Liver (tissue), 8 donors: ENCODE measurements at regions not wholly inside any gene's neighbourhood (a gene's known extent, or its start where the extent isn't known, plus 50 kb on each side); places are given as distances from the start of the nearest gene placed in this dataset.

Experiments used
- DNase-seq: peaks from one replicate; pipeline ENCODE4 v3.0.0-alpha.2; 2017; ENCODE audit warnings: low spot score
- H3K27ac ChIP-seq, 2 donors: one replicate each; pipeline ENCODE4 v1.7.0; 2013; ENCODE audit warnings: inconsistent platforms in 2 of 2, low read length in 2 of 2, control low read depth in 1 of 2, low read depth in 1 of 2, mild to moderate bottlenecking in 1 of 2
- H3K27me3 ChIP-seq, 4 donors: one replicate each; pipeline versions ENCODE4 v1.6.1 to v1.7.0; 2013; ENCODE audit warnings: low read length in 3 of 4, inconsistent platforms in 1 of 4, mild to moderate bottlenecking in 1 of 4, moderate library complexity in 1 of 4; ENCODE audit not compliant: control insufficient read depth in 4 of 4, insufficient read depth in 4 of 4
- H3K36me3 ChIP-seq, 4 donors: one replicate each; pipeline versions ENCODE4 v1.6.1 to v1.7.0; 2013; ENCODE audit warnings: low read length in 3 of 4, mild to moderate bottlenecking in 3 of 4, low read depth in 1 of 4, moderate library complexity in 1 of 4; ENCODE audit not compliant: control insufficient read depth in 4 of 4, insufficient read depth in 3 of 4
- H3K4me1 ChIP-seq, 4 donors: one replicate each; pipeline versions ENCODE4 v1.6.1 to v1.7.0; 2013; ENCODE audit warnings: low read length in 3 of 4, mild to moderate bottlenecking in 3 of 4, moderate library complexity in 1 of 4; ENCODE audit not compliant: control insufficient read depth in 4 of 4, insufficient read depth in 4 of 4
- H3K4me3 ChIP-seq, 3 donors: one replicate each; pipeline versions ENCODE4 v1.6.1 to v1.7.0; 2013; ENCODE audit warnings: low read length in 3 of 3, control low read depth in 1 of 3, low read depth in 1 of 3, mild to moderate bottlenecking in 1 of 3
- H3K9ac ChIP-seq, 2 donors: one replicate each; pipeline ENCODE4 v1.7.0; 2013; ENCODE audit warnings: low read length in 2 of 2, mild to moderate bottlenecking in 2 of 2, moderate library complexity in 2 of 2, control low read depth in 1 of 2, low read depth in 1 of 2
- H3K9me3 ChIP-seq, 4 donors: one replicate each; pipeline versions ENCODE4 v1.6.1 to v1.7.0; 2013; ENCODE audit warnings: low read length in 3 of 4; ENCODE audit not compliant: control insufficient read depth in 4 of 4
- ATF3 ChIP-seq: IDR thresholded peaks from 2 replicates; pipeline ENCODE4 v1.6.1; 2016; ENCODE audit warnings: antibody characterized with exemption
- EGR1 ChIP-seq, 2 donors: IDR thresholded peaks; 2 replicates each; pipeline ENCODE4 v1.6.1; 2016 to 2018; ENCODE audit warnings: antibody characterized with exemption in 2 of 2, low read depth in 2 of 2
- FOXA1 ChIP-seq: IDR thresholded peaks from 2 replicates; pipeline ENCODE4 v1.6.1; 2016; ENCODE audit warnings: antibody characterized with exemption
- FOXA2 ChIP-seq: IDR thresholded peaks from 2 replicates; pipeline ENCODE4 v1.6.1; 2016; ENCODE audit warnings: antibody characterized with exemption
- GABPA ChIP-seq, 2 donors: IDR thresholded peaks in 1 of 2; conservative IDR thresholded peaks in 1 of 2; 2 replicates each; pipeline ENCODE4 v1.6.1; 2016; ENCODE audit warnings: antibody characterized with exemption in 2 of 2, mild to moderate bottlenecking in 1 of 2, moderate library complexity in 1 of 2
- HNF4A ChIP-seq, 2 donors: conservative IDR thresholded peaks; 2 replicates each; pipeline ENCODE4 v1.6.1; 2016; ENCODE audit warnings: antibody characterized with exemption in 2 of 2, mild to moderate bottlenecking in 2 of 2
- HNF4G ChIP-seq: IDR thresholded peaks from 2 replicates; pipeline ENCODE4 v1.6.1; 2016; ENCODE audit warnings: antibody characterized with exemption
- JUND ChIP-seq, 2 donors: IDR thresholded peaks; 2 replicates each; pipeline ENCODE4 v1.6.1; 2016; ENCODE audit warnings: antibody characterized with exemption in 2 of 2
- NR2F2 ChIP-seq: IDR thresholded peaks from 2 replicates; pipeline ENCODE4 v1.6.1; 2016; ENCODE audit warnings: antibody characterized with exemption
- RAD21 ChIP-seq, 2 donors: IDR thresholded peaks; 2 replicates each; pipeline ENCODE4 v1.6.1; 2016; ENCODE audit warnings: antibody characterized with exemption in 2 of 2, mild to moderate bottlenecking in 2 of 2
- REST ChIP-seq: IDR thresholded peaks from 2 replicates; pipeline ENCODE4 v1.6.1; 2016; ENCODE audit warnings: antibody characterized with exemption, mild to moderate bottlenecking
- RXRA ChIP-seq, 2 donors: IDR thresholded peaks; 2 replicates each; pipeline ENCODE4 v1.6.1; 2017 to 2018; ENCODE audit warnings: antibody characterized with exemption in 2 of 2, mild to moderate bottlenecking in 1 of 2
- SP1 ChIP-seq: IDR thresholded peaks from 2 replicates; pipeline ENCODE4 v1.6.1; 2018; ENCODE audit warnings: antibody characterized with exemption, mild to moderate bottlenecking
- TAF1 ChIP-seq: conservative IDR thresholded peaks from 2 replicates; pipeline ENCODE4 v1.6.1; 2016; ENCODE audit warnings: antibody characterized with exemption, mild to moderate bottlenecking
- YY1 ChIP-seq: IDR thresholded peaks from 2 replicates; pipeline ENCODE4 v1.6.1; 2016; ENCODE audit warnings: antibody characterized with exemption, mild to moderate bottlenecking
- ZBTB33 ChIP-seq: IDR thresholded peaks from 2 replicates; pipeline ENCODE4 v1.6.1; 2016; ENCODE audit warnings: antibody characterized with exemption
- WGBS: extraction: QIAGEN DNeasy Blood & Tissue Kit; methylation state at CpG from one replicate; pipeline ENCODE4 v1.1.7; 2013; 5-methylcytosine and 5-hydroxymethylcytosine counted together
- TF ChIP-seq, protein P1 (sequence below): fragments of 150-350 bp; IDR thresholded peaks from 2 replicates; pipeline ENCODE4 v1.5.1; 2017; ENCODE audit warnings: improper control_type of control experiment, low read depth, low read length; ENCODE audit not compliant: missing input control
- TF ChIP-seq, protein P2 (sequence below): IDR thresholded peaks from 2 replicates; pipeline ENCODE4 v1.6.1; 2016; ENCODE audit warnings: antibody characterized with exemption
- donor health status: healthy.
- donor health status: healthy.
- donor health status: healthy.
- donor health status: healthy.
- donor health status: healthy.

- Histone ChIP-seq H3K27me3 (no peaks in the 10 kb centered on the region), H3K9ac (no peak overlapping the region), H3K4me3 (no peak overlapping the region), H3K27ac (no peak overlapping the region), H3K4me1 (no peaks in the 10 kb centered on the region), H3K9me3 (no peaks in the 10 kb centered on the region), H3K36me3 (no peaks in the 10 kb centered on the region)
- 71% methylated on average over 2 of the region's 2 CpGs for WGBS
- TF ChIP-seq GABPA (IDR thresholded peaks at IDR 0.05 in 1 of 2, conservative IDR thresholded peaks at IDR 0.05 in 1 of 2) (no peak), RAD21 (IDR thresholded peaks at IDR 0.05) (no peak), TAF1 (no peak), YY1 (no peak), REST (no peak), JUND (IDR thresholded peaks at IDR 0.05) (no peak), HNF4G (no peak), NR2F2 (no peak), SP1 (no peak), HNF4A (conservative IDR thresholded peaks at IDR 0.05) (no peak), FOXA1 (no peak), FOXA2 (no peak), RXRA (IDR thresholded peaks at IDR 0.05) (no peak), EGR1 (IDR thresholded peaks at IDR 0.05; ENCODE audit: low read depth in 2 of 2) (no peak), ZBTB33 (no peak)
- TF ChIP-seq, protein P1, sequence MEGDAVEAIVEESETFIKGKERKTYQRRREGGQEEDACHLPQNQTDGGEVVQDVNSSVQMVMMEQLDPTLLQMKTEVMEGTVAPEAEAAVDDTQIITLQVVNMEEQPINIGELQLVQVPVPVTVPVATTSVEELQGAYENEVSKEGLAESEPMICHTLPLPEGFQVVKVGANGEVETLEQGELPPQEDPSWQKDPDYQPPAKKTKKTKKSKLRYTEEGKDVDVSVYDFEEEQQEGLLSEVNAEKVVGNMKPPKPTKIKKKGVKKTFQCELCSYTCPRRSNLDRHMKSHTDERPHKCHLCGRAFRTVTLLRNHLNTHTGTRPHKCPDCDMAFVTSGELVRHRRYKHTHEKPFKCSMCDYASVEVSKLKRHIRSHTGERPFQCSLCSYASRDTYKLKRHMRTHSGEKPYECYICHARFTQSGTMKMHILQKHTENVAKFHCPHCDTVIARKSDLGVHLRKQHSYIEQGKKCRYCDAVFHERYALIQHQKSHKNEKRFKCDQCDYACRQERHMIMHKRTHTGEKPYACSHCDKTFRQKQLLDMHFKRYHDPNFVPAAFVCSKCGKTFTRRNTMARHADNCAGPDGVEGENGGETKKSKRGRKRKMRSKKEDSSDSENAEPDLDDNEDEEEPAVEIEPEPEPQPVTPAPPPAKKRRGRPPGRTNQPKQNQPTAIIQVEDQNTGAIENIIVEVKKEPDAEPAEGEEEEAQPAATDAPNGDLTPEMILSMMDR, result no peak
- DNase-seq, result no peak
Measured at GRCh38 chr7:9283246-9283645, 849.8 kb downstream of the NXPH1 start.

GRCh38 chr7:9302436-9302835, 869.0 kb downstream of the NXPH1 start:
- Histone ChIP-seq H3K4me1 (no peaks in the 10 kb centered on the region), H3K9ac (no peak overlapping the region), H3K9me3 (no peaks in the 10 kb centered on the region), H3K36me3 (no peaks in the 10 kb centered on the region), H3K27me3 (no peaks in the 10 kb centered on the region), H3K4me3 (no peak overlapping the region), H3K27ac (no peak overlapping the region)
- DNase-seq, result no peak
- 71% methylated on average over 4 of the region's 4 CpGs for WGBS
- TF ChIP-seq RXRA (IDR thresholded peaks at IDR 0.05) (no peak), ATF3 (no peak), GABPA (IDR thresholded peaks at IDR 0.05 in 1 of 2, conservative IDR thresholded peaks at IDR 0.05 in 1 of 2) (no peak), HNF4G (no peak), SP1 (no peak), FOXA1 (no peak), NR2F2 (no peak), JUND (IDR thresholded peaks at IDR 0.05) (no peak), YY1 (no peak), TAF1 (no peak), EGR1 (IDR thresholded peaks at IDR 0.05; ENCODE audit: low read depth in 2 of 2) (no peak), HNF4A (conservative IDR thresholded peaks at IDR 0.05) (no peak), ZBTB33 (no peak), RAD21 (IDR thresholded peaks at IDR 0.05) (no peak), FOXA2 (no peak)
- TF ChIP-seq, protein P1, result no peak
- TF ChIP-seq, protein P2, sequence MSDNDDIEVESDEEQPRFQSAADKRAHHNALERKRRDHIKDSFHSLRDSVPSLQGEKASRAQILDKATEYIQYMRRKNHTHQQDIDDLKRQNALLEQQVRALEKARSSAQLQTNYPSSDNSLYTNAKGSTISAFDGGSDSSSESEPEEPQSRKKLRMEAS, result no peak
